K562 (cell line): ENCODE measurements at regions not wholly inside any gene's neighbourhood (a gene's known extent, or its start where the extent isn't known, plus 50 kb on each side); places are given as distances from the start of the nearest gene placed in this dataset.

Experiments used
- L3MBTL2 ChIP-seq: fragments of 450-650 bp; IDR thresholded peaks from 2 replicates; pipeline ENCODE4 v1.6.1; 2016; ENCODE audit warnings: mild to moderate bottlenecking, moderate library complexity
- SPI1 ChIP-seq: IDR thresholded peaks from 2 replicates; pipeline ENCODE4 v1.6.1; 2011; ENCODE audit warnings: low read depth, low read length, control low read depth, borderline replicate concordance
- ZNF444 ChIP-seq: fragments of 250-450 bp; sonication (Bioruptor Pico); IDR thresholded peaks from 2 replicates; pipeline ENCODE4 v1.4.0; 2020; ENCODE audit warnings: mild to moderate bottlenecking, moderate library complexity
- TF ChIP-seq, protein P1 (sequence below), 2 experiments: fragments of 450-650 bp; formaldehyde crosslinking in 1 of 2; IDR thresholded peaks; 2 replicates each; pipeline versions ENCODE4 v1.4.0 to v1.6.1; 2014 to 2020; ENCODE audit warnings: mild to moderate bottlenecking in 2 of 2, borderline replicate concordance in 1 of 2, low read depth in 1 of 2
- TF ChIP-seq, protein P2 (sequence below): IDR thresholded peaks from 2 replicates; pipeline ENCODE4 v1.6.1; 2011; ENCODE audit warnings: borderline replicate concordance, low read depth, mild to moderate bottlenecking, moderate library complexity, low read length; ENCODE audit not compliant: insufficient read depth, poor library complexity, severe bottlenecking
- TF ChIP-seq, protein P3 (sequence below), 3 experiments: IDR thresholded peaks in 2 of 3; conservative IDR thresholded peaks in 1 of 3; 2 replicates each; pipeline ENCODE4 v1.5.1; 2011 to 2012; ENCODE audit warnings: low read length in 3 of 3, mild to moderate bottlenecking in 3 of 3, control low read depth in 2 of 3, improper control_type of control experiment in 1 of 3, inconsistent platforms in 1 of 3, low read depth in 1 of 3, mixed read lengths in 1 of 3, moderate library complexity in 1 of 3; ENCODE audit not compliant: insufficient read depth in 2 of 3

DNA sequence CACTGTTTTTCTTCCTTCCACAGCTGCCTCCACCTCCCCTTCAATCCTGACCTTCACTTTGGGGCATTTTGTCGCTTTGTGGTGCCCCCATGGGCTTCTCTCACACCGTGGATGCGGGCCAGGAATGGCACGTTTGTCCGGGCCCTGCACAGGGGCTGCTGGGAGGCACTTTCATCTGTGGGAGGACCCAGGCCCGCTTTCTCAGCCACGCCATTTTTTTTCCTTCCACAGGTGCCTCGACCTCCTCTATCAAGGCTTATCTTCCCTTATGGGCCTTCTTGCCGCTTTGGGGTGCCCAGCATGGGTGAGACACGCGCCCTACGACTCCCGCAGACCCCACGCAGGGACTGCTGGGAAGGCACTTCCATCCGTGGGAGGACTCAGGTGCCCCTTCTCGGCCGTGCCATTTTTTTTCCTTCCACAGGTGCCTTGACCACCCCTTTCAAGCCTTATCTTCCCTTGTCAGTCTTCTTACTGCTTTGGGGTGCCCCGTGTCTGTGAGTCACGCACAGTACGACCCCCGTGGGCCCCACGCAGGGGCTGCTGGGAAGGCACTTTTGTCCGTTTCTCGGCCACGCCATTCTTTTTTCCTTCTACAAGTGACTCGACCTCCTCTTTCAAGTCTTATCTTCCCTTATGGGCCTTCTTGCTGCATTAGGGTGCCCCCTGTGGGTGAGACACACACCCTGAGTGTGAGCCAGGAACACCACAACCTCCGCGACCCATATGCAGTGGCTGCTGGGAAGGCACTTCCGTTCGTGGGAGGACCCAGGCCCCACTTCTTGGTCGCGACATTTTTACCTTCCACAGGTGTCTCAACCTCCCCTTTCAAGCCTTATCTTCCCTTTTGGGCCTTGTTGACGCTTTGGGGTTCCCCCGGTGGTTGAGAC, 270.7 kb downstream of the ALG10 start (continued):
- TF ChIP-seq, protein P1, sequence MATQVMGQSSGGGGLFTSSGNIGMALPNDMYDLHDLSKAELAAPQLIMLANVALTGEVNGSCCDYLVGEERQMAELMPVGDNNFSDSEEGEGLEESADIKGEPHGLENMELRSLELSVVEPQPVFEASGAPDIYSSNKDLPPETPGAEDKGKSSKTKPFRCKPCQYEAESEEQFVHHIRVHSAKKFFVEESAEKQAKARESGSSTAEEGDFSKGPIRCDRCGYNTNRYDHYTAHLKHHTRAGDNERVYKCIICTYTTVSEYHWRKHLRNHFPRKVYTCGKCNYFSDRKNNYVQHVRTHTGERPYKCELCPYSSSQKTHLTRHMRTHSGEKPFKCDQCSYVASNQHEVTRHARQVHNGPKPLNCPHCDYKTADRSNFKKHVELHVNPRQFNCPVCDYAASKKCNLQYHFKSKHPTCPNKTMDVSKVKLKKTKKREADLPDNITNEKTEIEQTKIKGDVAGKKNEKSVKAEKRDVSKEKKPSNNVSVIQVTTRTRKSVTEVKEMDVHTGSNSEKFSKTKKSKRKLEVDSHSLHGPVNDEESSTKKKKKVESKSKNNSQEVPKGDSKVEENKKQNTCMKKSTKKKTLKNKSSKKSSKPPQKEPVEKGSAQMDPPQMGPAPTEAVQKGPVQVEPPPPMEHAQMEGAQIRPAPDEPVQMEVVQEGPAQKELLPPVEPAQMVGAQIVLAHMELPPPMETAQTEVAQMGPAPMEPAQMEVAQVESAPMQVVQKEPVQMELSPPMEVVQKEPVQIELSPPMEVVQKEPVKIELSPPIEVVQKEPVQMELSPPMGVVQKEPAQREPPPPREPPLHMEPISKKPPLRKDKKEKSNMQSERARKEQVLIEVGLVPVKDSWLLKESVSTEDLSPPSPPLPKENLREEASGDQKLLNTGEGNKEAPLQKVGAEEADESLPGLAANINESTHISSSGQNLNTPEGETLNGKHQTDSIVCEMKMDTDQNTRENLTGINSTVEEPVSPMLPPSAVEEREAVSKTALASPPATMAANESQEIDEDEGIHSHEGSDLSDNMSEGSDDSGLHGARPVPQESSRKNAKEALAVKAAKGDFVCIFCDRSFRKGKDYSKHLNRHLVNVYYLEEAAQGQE (IDR thresholded peaks at IDR 0.05; ENCODE audit: borderline replicate concordance): peak; percentile 41; the same call in 1 of the 2 replicates
- TF ChIP-seq, protein P1 (CRISPR knock-in tag; IDR thresholded peaks at IDR 0.05; ENCODE audit: low read depth): no peak
- TF ChIP-seq, protein P2, sequence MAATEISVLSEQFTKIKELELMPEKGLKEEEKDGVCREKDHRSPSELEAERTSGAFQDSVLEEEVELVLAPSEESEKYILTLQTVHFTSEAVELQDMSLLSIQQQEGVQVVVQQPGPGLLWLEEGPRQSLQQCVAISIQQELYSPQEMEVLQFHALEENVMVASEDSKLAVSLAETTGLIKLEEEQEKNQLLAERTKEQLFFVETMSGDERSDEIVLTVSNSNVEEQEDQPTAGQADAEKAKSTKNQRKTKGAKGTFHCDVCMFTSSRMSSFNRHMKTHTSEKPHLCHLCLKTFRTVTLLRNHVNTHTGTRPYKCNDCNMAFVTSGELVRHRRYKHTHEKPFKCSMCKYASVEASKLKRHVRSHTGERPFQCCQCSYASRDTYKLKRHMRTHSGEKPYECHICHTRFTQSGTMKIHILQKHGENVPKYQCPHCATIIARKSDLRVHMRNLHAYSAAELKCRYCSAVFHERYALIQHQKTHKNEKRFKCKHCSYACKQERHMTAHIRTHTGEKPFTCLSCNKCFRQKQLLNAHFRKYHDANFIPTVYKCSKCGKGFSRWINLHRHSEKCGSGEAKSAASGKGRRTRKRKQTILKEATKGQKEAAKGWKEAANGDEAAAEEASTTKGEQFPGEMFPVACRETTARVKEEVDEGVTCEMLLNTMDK: peak; percentile 55
- TF ChIP-seq ZNF444 (CRISPR knock-in tag) (no peak), L3MBTL2 (peak; percentile 36; the same call in 1 of the 2 replicates), SPI1 (0 out of 2 replicates have a peak, but pooled peaks have one; percentile 23)
- TF ChIP-seq, protein P3, sequence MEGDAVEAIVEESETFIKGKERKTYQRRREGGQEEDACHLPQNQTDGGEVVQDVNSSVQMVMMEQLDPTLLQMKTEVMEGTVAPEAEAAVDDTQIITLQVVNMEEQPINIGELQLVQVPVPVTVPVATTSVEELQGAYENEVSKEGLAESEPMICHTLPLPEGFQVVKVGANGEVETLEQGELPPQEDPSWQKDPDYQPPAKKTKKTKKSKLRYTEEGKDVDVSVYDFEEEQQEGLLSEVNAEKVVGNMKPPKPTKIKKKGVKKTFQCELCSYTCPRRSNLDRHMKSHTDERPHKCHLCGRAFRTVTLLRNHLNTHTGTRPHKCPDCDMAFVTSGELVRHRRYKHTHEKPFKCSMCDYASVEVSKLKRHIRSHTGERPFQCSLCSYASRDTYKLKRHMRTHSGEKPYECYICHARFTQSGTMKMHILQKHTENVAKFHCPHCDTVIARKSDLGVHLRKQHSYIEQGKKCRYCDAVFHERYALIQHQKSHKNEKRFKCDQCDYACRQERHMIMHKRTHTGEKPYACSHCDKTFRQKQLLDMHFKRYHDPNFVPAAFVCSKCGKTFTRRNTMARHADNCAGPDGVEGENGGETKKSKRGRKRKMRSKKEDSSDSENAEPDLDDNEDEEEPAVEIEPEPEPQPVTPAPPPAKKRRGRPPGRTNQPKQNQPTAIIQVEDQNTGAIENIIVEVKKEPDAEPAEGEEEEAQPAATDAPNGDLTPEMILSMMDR (IDR thresholded peaks at IDR 0.05 in 2 of 3, conservative IDR thresholded peaks at IDR 0.05 in 1 of 3; ENCODE audit: insufficient read depth in 2 of 3, low read depth in 1 of 3, low read length in 3 of 3): peak; percentile 62 to 70 (median 63)
